Astrocyte of the spinal cord (primary cell): ENCODE measurements at regions not wholly inside any gene's neighbourhood (a gene's known extent, or its start where the extent isn't known, plus 50 kb on each side); places are given as distances from the start of the nearest gene placed in this dataset.

Experiments used
- DNase-seq: peaks from one replicate; pipeline ENCODE4 v3.0.0; 2011; ENCODE audit warnings: low read depth, low spot score
- H3K4me3 ChIP-seq: 2 replicates; pipeline ENCODE4 v1.5.1; 2011; ENCODE audit warnings: low read depth, mild to moderate bottlenecking, low read length, moderate library complexity
- CTCF ChIP-seq: IDR thresholded peaks from 2 replicates; pipeline ENCODE4 v1.5.1; 2012; ENCODE audit warnings: low read depth, mild to moderate bottlenecking, low read length, inconsistent platforms
- in situ Hi-C: cut with HindIII; loops from 2 replicates; pipeline ENCODE4 v1.10.0; 2017; ENCODE audit warnings: low sequenced_read_pairs

- H3K4me3 ChIP-seq: no peak overlapping the region
- no peak for TF ChIP-seq CTCF
- DNase-seq: no peak
- in situ Hi-C loops: no loop called here
These were observed 710.4 kb downstream of the TNS3 start for GRCh38 chr7:46871516-46871915.

GRCh38 chr7:46864716-46865115 is 717.2 kb downstream of the TNS3 start:
- DNase-seq: no peak
- no peak for TF ChIP-seq CTCF
- H3K4me3 ChIP-seq: no peak overlapping the region
- in situ Hi-C loops: no loop called here

DNA sequence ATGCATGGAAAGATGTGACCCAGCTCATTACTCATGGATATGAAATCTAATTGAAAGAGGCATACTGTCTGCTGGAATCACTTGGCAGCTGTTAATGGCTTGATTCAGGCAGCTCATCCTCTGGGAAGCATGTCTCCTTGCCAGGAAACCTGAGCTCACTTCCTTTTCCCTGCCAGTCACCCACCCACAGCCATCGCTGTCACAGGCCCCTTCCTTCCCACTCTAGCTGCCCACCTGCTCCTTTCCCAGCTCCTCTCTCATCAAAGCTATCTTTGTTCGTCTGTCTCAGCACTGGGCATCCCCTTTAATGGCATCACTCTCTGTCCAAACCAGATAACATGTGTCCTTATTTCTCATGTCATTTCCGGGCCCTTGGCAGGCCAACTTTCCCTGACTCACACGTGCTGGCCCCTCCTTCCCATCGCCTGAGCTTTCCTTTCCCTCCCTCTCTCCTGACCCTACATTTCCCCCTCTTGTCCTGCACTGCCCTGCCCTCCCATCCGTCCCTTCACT is 721.9 kb downstream of the TNS3 start:
- TF ChIP-seq CTCF: no peak
- H3K4me3 ChIP-seq: no peak overlapping the region
- in situ Hi-C loops: no loop called here
- DNase-seq: peak; percentile 28

- in situ Hi-C loops: no loop called here
- H3K4me3 ChIP-seq: no peak overlapping the region
- TF ChIP-seq CTCF: no peak
- no peak for DNase-seq
These were observed 726.1 kb downstream of the TNS3 start for GRCh38 chr7:46855851-46856250.

GRCh38 chr7:46854958-46855473 is 726.9 kb downstream of the TNS3 start:
- in situ Hi-C loops: no loop called here
- H3K4me3 ChIP-seq: no peak overlapping the region
- TF ChIP-seq CTCF: no peak
- peak; percentile 29 for DNase-seq

DNA sequence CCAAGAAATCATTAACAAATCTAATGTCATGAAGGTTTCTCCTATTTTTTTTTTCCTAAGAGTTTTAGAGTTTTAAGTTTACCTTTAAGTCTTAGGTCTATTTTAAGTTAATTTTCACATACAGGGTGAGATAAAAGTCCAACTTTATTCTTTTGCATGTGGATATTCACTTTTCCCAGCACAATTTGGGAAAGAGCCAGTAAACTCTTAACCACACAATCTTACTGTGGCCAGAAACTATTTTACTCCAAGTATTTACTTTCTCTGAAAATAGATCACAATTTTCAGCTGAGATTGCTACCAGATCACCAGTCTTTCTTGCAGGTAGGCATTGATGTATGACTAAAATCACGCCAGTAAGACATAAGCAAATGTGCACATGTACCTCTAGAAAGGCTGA is 728.5 kb downstream of the TNS3 start:
- H3K4me3 ChIP-seq: no peak overlapping the region
- DNase-seq: peak; percentile 64
- in situ Hi-C loops: no loop called here
- TF ChIP-seq CTCF: no peak

DNA sequence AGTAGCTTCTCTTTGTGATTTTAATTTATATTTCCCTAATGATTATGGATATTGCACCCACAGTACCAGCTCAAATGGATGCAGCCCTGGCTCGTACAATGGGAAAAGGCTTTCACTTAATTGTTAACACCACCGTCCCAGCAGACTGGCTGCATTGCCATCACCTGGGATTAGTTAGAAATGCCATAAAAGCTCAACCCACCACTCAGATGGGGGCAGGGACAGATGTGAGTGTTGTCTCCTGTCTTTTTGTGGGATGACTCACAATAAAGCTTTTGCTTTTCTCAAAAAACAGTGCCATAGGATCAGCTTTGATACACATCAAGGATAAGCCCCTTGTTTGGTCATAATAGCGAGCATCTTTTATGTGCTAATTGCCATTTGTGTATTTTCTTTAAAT is 729.1 kb downstream of the TNS3 start:
- in situ Hi-C loops: no loop called here
- H3K4me3 ChIP-seq: no peak overlapping the region
- no peak for DNase-seq
- TF ChIP-seq CTCF: no peak
